Endodermal cell (in vitro differentiated cells): ENCODE measurements at regions not wholly inside any gene's neighbourhood (a gene's known extent, or its start where the extent isn't known, plus 50 kb on each side); places are given as distances from the start of the nearest gene placed in this dataset.
"Not testable (repeated sequence)": the region's sequence is repeated elsewhere in the genome, so short reads cannot be mapped to it uniquely, and the experiment has no call there.

ENCODE experiments used
- DNase-seq: peaks from one replicate; pipeline ENCODE4 v3.0.0-alpha.2; 2017
- H3K27ac ChIP-seq: 2 replicates; pipeline ENCODE4 v1.5.1; 2013; ENCODE audit warnings: mild to moderate bottlenecking, low read depth, low read length, moderate library complexity
- H3K27me3 ChIP-seq: 2 replicates; pipeline ENCODE4 v1.6.1; 2013; ENCODE audit warnings: mild to moderate bottlenecking, low read length, moderate library complexity; ENCODE audit not compliant: insufficient read depth, control insufficient read depth, poor library complexity, severe bottlenecking
- H3K36me3 ChIP-seq: 2 replicates; pipeline ENCODE4 v1.7.0; 2013; ENCODE audit warnings: mild to moderate bottlenecking, low read length, moderate library complexity; ENCODE audit not compliant: control insufficient read depth, insufficient read depth
- H3K4me1 ChIP-seq: one replicate; pipeline ENCODE4 v1.7.0; 2013; ENCODE audit warnings: low read length; ENCODE audit not compliant: control insufficient read depth, insufficient read depth
- H3K4me3 ChIP-seq: 2 replicates; pipeline ENCODE4 v1.5.1; 2013; ENCODE audit warnings: mild to moderate bottlenecking, low read length, moderate library complexity
- H3K9ac ChIP-seq: 2 replicates; pipeline ENCODE4 v1.6.1; 2013; ENCODE audit warnings: mild to moderate bottlenecking, low read length, moderate library complexity; ENCODE audit not compliant: poor library complexity, severe bottlenecking; ENCODE audit errors: extremely low read depth
- H3K9me3 ChIP-seq: 2 replicates; pipeline ENCODE4 v1.6.1; 2013; ENCODE audit warnings: mild to moderate bottlenecking, low read length, moderate library complexity; ENCODE audit not compliant: control insufficient read depth
- H3K27ac Mint-ChIP-seq: 2 replicates; pipeline ENCODE4 v1.8.0; 2020; ENCODE audit warnings: mixed read lengths
- H3K27me3 Mint-ChIP-seq: 2 replicates; pipeline ENCODE4 v1.8.0; 2021; ENCODE audit warnings: mild to moderate bottlenecking, mixed read lengths; ENCODE audit not compliant: insufficient read depth
- H3K36me3 Mint-ChIP-seq: 2 replicates; pipeline ENCODE4 v1.8.0; 2020; ENCODE audit warnings: low read depth, mixed read lengths
- H3K4me1 Mint-ChIP-seq: 2 replicates; pipeline ENCODE4 v1.8.0; 2020; ENCODE audit warnings: mixed read lengths
- H3K4me3 Mint-ChIP-seq: 2 replicates; pipeline ENCODE4 v1.8.0; 2020; ENCODE audit warnings: mild to moderate bottlenecking, moderate library complexity, mixed read lengths
- H3K9me3 Mint-ChIP-seq: 2 replicates; pipeline ENCODE4 v1.8.0; 2020; ENCODE audit warnings: mild to moderate bottlenecking, mixed read lengths
- CTCF ChIP-seq: fragments of 200-600 bp; sonication (generic); conservative IDR thresholded peaks from 2 replicates; pipeline ENCODE4 v1.5.0; 2021; ENCODE audit warnings: antibody characterized with exemption, mild to moderate bottlenecking
- WGBS, 2 experiments: methylation state at CpG; one replicate each; pipeline versions ENCODE4 v1.1.5 to v1.1.7; 2013; ENCODE audit warnings: missing lambda C conversion rate in 2 of 2, mixed read lengths in 1 of 2; ENCODE audit not compliant: insufficient coverage in 1 of 2, insufficient read length in 1 of 2; 5-methylcytosine and 5-hydroxymethylcytosine counted together

DNA sequence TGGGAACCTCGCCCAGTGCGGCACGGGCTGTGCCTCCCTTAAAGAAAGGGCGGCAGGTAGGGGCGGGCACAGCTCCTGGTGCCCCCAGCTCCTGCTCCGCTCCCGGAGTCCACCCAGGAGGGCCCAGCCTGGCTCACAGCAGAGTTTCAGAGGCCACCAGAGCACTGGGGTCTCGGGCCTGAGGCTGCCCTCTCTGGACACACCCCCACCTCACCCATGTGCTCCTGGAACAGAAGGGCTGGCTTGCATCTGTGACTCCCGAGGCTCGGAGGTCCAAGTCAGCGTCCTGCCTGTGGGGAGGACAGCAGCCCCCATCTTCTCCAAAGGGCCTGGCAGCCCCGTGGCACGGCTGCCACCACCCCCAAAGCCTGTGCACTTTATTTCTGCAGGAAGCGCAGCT lies 62.7 kb downstream of the RBFOX3 start:
- peaks cover 9% of the 10 kb centered on the region for H3K4me1 Mint-ChIP-seq
- H3K4me1 ChIP-seq, result no peaks in the 10 kb centered on the region
- 93 to 94% methylated on average over 6 to 14 of the region's 14 CpGs for WGBS, 2 experiments
- no peak overlapping the region for H3K27ac ChIP-seq
- H3K36me3 Mint-ChIP-seq, result no peaks in the 10 kb centered on the region
- H3K9ac ChIP-seq, result no peak overlapping the region
- DNase-seq, result no peak
- no peak overlapping the region for H3K4me3 Mint-ChIP-seq
- H3K36me3 ChIP-seq, result no peaks in the 10 kb centered on the region
- no peaks in the 10 kb centered on the region for H3K27me3 ChIP-seq
- H3K9me3 Mint-ChIP-seq, result peaks cover 1% of the 10 kb centered on the region
- TF ChIP-seq CTCF, result no peak
- no peak overlapping the region for H3K27ac Mint-ChIP-seq
- H3K9me3 ChIP-seq, result no peaks in the 10 kb centered on the region
- no peaks in the 10 kb centered on the region for H3K27me3 Mint-ChIP-seq
- H3K4me3 ChIP-seq, result no peak overlapping the region

GRCh38 chr17:79547586-79547985 lies 63.3 kb downstream of the RBFOX3 start:
- no peaks in the 10 kb centered on the region for H3K4me1 ChIP-seq
- peaks cover 9% of the 10 kb centered on the region for H3K4me1 Mint-ChIP-seq
- no peak overlapping the region for H3K4me3 ChIP-seq
- 91 to 100% methylated on average over 3 to 10 of the region's 10 CpGs for WGBS, 2 experiments
- no peak for DNase-seq
- H3K9me3 Mint-ChIP-seq, result peaks cover 1% of the 10 kb centered on the region
- no peaks in the 10 kb centered on the region for H3K36me3 ChIP-seq
- H3K27me3 ChIP-seq, result no peaks in the 10 kb centered on the region
- H3K27ac ChIP-seq, result no peak overlapping the region
- H3K4me3 Mint-ChIP-seq, result no peak overlapping the region
- H3K36me3 Mint-ChIP-seq, result no peaks in the 10 kb centered on the region
- no peaks in the 10 kb centered on the region for H3K9me3 ChIP-seq
- H3K27me3 Mint-ChIP-seq, result no peaks in the 10 kb centered on the region
- H3K9ac ChIP-seq, result no peak overlapping the region
- TF ChIP-seq CTCF, result no peak
- H3K27ac Mint-ChIP-seq, result no peak overlapping the region

GRCh38 chr17:79547171-79547570 lies 63.7 kb downstream of the RBFOX3 start:
- not testable (repeated sequence) for H3K4me3 Mint-ChIP-seq, H3K27ac Mint-ChIP-seq, H3K4me3 ChIP-seq, H3K9ac ChIP-seq, H3K27ac ChIP-seq, H3K36me3 Mint-ChIP-seq, DNase-seq, H3K4me1 Mint-ChIP-seq, H3K4me1 ChIP-seq, H3K36me3 ChIP-seq, H3K9me3 Mint-ChIP-seq, H3K27me3 ChIP-seq, H3K9me3 ChIP-seq, H3K27me3 Mint-ChIP-seq
- 92 to 95% methylated on average over 9 to 12 of the region's 12 CpGs for WGBS, 2 experiments

GRCh38 chr17:79546386-79546785 lies 64.5 kb downstream of the RBFOX3 start:
- Histone ChIP-seq H3K27me3 (no peaks in the 10 kb centered on the region), H3K36me3 (no peaks in the 10 kb centered on the region), H3K9ac (no peak overlapping the region), H3K9me3 (no peaks in the 10 kb centered on the region), H3K4me3 (no peak overlapping the region), H3K27ac (no peak overlapping the region), H3K4me1 (no peaks in the 10 kb centered on the region)
- no peak overlapping the region for H3K4me3 Mint-ChIP-seq
- H3K4me1 Mint-ChIP-seq, result peaks cover 9% of the 10 kb centered on the region
- peaks cover 1% of the 10 kb centered on the region for H3K9me3 Mint-ChIP-seq
- DNase-seq, result no peak
- 90 to 97% methylated on average over 9 to 10 of the region's 10 CpGs for WGBS, 2 experiments
- no peaks in the 10 kb centered on the region for H3K27me3 Mint-ChIP-seq
- no peak for TF ChIP-seq CTCF
- no peak overlapping the region for H3K27ac Mint-ChIP-seq
- H3K36me3 Mint-ChIP-seq, result no peaks in the 10 kb centered on the region
